ENCODE measurements at regions not wholly inside any gene's neighbourhood (a gene's known extent, or its start where the extent isn't known, plus 50 kb on each side); places are given as distances from the start of the nearest gene placed in this dataset.

GRCh38 chr22:22045571-22046335, 63.2 kb upstream of the TOP3B start:
- no peak for TF ChIP-seq CTCF (IDR thresholded peaks at IDR 0.05 in 2 of 3, conservative IDR thresholded peaks at IDR 0.05 in 1 of 3; ENCODE audit: borderline replicate concordance in 1 of 3, insufficient read depth in 1 of 3, low read depth in 2 of 3, low read length in 2 of 3)
- TF ChIP-seq POLR2A (IDR thresholded peaks at IDR 0.05; ENCODE audit: borderline replicate concordance, extremely low read depth, insufficient read depth, insufficient read length) = no peak
